ENCODE measurements at regions not wholly inside any gene's neighbourhood (a gene's known extent, or its start where the extent isn't known, plus 50 kb on each side); places are given as distances from the start of the nearest gene placed in this dataset.

DNA sequence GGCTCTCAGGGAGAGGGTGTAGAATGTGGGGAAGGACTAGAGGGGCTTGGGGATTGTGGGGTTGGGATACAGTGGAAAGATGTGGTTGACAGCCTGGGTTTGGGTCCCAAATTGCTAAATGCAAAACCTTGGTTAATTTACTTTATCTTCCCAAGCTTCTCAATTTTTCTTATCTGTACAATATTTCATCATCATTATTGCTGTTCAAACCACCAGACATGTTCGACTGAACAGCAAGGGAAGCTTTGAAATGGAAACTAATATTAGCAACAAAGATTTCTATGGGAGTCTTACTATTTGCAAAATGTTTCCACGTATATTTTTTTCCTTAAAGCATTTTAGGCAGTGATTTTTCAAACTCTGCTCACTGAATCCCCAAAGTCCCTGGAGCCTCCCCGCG, 67.0 kb upstream of the KAZN start:
- no peak for DNase-seq (ENCODE audit: low read depth)

DNA sequence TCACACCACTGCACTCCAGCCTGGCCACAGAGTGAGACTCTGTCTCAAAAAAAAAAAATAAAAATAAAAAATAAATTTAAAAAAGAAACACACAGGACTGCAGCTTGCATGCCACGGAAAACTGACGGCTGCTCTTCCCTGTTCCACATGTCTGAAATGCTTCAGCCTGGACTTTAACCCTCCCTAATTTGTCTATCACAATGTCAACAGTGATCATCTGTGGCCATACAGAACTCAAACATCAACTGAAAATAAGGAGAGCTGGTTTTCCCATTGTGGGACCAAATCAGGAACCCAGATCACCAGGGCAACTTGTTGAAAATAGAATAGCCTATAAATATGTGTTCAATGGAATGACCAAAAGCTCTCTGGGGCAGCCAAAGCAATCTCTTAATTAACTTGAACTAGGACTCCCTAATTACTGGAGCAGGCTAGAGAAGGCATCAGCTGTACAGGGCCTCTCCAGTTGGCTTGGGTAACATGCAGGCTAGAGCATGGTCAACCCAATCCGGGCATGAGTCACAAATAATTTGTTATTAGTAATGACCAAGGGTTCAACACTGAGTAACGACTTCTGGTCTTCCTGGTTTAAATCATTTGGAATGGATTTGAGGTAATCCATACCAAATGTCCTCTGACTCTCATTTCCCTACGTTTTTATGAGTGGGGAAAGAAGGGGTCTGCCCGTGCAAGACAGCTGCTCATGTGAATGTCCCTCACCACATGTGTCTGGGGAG, 62.7 kb upstream of the KAZN start:
- DNase-seq (ENCODE audit: low read depth), result no peak

GRCh38 chr1:14538335-14538734, 60.1 kb upstream of the KAZN start:
- no peak for DNase-seq (ENCODE audit: low read depth)

DNA sequence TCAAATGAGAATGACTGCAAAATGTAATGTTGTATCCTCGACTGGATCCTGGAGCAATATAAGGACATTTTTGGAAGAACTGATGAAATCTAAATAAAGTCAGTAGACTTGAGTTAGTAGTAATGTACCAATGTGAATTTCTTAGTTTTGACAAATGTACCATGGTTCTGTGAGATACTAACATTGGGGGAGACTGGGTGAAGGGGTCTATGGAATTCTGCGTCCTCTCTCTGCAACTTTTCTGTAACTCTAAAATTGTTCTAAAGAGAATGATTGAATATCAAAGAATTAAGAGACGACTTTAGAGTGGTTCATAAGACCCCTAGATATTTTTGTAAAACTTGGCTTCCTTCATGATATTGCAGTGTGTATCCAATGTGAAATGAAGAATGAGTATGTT, 59.2 kb upstream of the KAZN start:
- no peak for DNase-seq (ENCODE audit: low read depth)

DNA sequence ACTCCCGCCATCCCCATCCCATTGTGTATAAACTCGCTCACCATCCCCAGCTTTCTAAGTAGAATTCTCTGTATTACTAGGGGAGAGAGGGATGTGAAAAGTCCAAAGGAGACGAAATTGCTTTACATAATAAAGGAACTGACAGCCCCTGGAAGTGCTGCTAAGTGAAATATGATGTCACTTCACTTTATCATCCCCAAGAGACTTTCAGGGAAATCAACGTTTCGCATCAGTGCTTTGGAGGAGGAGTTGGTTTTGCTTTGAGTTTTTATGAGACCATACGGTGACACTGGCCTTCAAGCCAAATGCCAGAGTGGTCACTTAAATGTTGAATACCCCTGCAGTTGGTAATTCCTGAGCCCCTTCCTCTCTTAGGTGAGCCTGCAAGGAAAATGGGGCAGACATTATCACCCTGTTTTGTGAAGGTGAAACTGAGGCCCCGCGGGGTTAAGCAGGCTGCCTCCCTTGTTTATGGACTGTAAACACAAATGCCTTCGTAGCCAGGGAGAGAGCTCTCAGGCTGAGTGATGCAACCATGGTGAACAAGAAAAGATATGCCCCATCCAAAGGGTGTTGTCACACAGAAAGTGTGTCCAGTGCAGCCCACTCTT, 58.4 kb upstream of the KAZN start:
- DNase-seq (ENCODE audit: low read depth), result no peak

DNA sequence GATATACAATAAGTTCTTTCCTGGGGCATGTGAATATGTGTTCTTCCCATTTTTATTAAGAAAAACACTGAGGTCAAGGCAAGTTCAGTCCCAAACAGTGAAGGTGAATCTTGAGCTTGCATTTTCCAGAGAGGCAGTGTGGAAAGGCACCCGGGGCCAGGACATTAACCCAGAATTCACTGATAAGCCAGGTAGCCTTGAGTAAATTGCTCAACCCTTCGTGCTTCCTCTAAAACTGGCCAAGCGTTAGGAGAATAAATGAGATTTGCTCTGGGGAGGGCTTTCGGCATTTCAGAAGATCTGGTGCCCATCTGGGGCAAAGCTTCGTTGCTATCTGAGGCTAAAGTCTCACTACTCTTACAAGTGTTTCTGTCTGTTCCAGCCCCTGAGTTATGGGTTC, 57.1 kb upstream of the KAZN start:
- no peak for DNase-seq (ENCODE audit: low read depth)

- no peak for DNase-seq (ENCODE audit: low read depth)
Observed at GRCh38 chr1:14543191-14543840, 55.2 kb upstream of the KAZN start.

DNA sequence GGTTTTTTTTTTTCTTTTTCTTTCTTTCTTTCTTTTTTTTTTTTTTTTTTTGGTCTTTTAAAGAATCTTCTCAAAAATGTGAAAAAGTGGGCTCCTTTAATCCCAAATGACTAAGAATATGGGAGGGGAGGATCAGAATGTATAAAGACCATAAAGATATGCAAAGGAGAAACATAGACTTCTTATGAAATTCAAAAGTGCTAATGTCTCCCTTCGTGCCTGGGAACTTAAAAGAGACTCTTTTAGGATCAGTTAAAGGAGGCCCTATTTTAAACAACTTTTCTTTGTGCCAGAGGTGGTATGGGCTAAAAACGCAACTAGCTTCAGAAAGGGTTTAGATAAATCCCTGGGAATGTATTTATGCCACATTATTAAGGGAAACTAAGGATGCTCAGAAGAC, 54.2 kb upstream of the KAZN start:
- DNase-seq (ENCODE audit: low read depth), result no peak

GRCh38 chr1:14545422-14546025, 53.0 kb upstream of the KAZN start:
- no peak for DNase-seq (ENCODE audit: low read depth)

DNA sequence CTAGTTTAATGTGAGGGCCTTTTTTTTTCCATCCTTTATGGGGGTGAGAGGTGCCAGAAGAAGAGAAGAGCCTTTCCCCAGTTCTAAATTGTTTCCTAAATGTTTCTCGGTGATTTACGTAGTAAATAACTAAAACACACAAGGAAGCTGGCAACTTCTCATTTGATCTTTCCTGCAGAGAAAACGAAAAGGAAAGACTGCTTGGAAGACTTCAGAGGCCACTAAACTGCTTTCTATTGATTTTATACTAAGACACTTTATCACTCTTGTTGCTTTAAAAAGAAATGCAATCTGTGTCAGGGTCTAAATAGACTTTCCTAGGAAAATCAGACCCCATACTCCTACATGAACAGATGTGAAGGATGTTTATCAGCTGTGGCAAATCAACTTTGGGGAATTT, 52.1 kb upstream of the KAZN start:
- no peak for DNase-seq (ENCODE audit: low read depth)

Measured in GM04504 (cell line).